Fibroblast of gingiva (primary cell): ENCODE measurements at regions not wholly inside any gene's neighbourhood (a gene's known extent, or its start where the extent isn't known, plus 50 kb on each side); places are given as distances from the start of the nearest gene placed in this dataset.
A peak's percentile ranks its signal among the peaks of the same experiment; 100 is the strongest.

Experiments used
- DNase-seq: peaks from one replicate; pipeline ENCODE4 v3.0.0-alpha.2; 2011; ENCODE audit warnings: low read depth

GRCh38 chr1:13968361-13968760 lies 268.4 kb downstream of the PRDM2 start:
- no peak for DNase-seq

- no peak for DNase-seq
Observed at GRCh38 chr1:13970631-13971247, 270.8 kb downstream of the PRDM2 start.

DNA sequence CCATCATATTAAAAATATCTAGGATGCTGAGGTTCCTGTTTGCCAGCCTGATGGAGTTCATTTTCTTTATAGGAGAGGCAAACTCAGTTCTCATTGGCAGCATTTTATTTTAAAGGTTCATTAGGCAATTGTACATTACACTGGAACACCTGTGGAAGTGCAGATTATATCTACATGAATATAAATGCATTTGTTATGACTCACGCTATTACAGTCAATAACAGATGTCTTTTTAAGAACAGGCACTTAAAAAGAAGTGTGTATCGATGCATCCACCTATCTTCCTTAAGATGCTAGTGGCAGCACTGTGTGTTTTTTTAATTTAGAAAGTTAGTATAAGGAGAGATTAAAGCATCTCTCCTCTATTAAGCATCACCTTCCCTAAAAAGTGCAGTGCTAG lies 276.5 kb downstream of the PRDM2 start:
- no peak for DNase-seq

GRCh38 chr1:13981142-13981541 lies 281.2 kb downstream of the PRDM2 start:
- DNase-seq: no peak

GRCh38 chr1:13983393-13983792 lies 283.4 kb downstream of the PRDM2 start:
- no peak for DNase-seq

GRCh38 chr1:13990939-13991338 lies 291.0 kb downstream of the PRDM2 start:
- DNase-seq: no peak

GRCh38 chr1:13992489-13993285 lies 292.7 kb downstream of the PRDM2 start:
- no peak for DNase-seq

- DNase-seq: no peak
Observed at GRCh38 chr1:13994386-13994785, 294.4 kb downstream of the PRDM2 start.

DNA sequence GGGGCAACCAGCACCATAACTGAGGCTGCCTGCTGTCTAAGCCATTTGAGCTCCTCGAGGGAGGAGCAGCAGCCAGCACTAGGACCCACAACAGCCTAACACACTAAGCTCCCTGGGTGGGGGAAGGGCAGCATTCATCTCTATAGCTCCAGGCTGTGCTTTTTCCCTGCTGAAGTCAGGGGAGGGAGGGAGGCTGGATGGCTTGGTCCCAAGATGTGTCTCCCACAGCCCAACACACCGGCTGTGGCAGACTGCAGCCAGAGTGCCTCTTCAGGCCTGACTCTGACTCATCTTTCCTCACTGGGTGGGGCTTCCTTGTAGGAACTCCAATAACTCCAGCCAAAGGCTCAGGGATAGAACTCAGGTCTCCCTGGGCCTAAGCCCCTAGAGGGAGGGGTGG lies 296.3 kb downstream of the PRDM2 start:
- no peak for DNase-seq

DNA sequence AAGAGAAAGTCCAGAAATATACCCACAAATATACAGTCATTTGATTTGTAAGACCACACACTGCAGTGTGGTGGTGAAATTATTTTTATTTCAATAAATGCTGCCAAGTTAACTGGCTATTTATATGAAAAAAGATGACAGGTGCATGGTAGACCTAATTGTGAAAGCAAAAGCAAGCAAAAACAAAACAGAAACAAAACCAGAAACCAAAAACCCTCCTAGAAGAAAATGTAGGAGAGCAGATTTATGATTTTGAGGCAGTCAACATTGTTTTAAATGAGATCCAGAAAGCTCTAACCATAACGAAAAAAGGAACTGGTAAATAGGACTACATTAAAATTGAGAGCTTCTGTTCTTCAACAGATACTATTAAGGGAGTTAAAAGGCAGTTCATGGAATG lies 303.6 kb downstream of the PRDM2 start:
- DNase-seq: no peak

DNA sequence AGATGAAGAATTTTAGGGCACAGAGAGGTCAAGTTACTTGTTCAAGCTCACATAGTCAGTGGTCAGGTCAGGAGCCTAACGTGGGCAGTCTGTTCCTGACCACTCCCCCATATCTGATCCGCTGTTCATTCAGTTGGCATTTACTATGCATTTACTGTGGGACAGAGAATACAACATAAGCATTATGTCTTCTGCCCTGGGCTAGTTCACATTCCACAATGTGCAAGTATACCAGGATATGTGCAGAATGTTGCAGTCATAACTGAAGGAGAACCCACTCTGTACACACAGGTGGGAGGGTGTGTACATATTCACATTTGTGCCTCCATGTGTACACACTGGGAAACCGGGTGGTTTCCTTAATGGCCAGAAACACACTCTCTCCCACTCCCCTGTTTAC lies 309.6 kb downstream of the PRDM2 start:
- DNase-seq: no peak

GRCh38 chr1:14010476-14010875 lies 310.5 kb downstream of the PRDM2 start:
- DNase-seq: peak; percentile 17

DNA sequence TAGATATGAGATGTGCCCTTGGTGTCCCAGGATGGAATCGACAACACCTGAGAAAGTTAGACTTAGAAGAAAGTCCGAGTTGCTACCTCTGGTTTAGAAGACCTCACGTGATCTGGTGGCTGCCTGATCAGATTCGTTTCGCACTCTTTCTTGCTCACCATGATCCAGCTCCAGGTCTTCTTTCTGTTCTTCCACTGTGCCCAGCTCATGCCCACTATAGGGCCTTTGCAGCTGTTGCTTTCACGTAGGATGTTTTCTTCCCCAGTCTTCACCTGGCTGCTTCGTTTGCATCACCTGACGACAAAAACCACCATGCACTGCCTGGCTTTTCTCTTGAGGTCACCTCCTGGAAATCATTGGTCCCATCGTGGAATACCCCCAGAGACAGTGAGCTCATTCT lies 311.1 kb downstream of the PRDM2 start:
- DNase-seq: no peak

DNA sequence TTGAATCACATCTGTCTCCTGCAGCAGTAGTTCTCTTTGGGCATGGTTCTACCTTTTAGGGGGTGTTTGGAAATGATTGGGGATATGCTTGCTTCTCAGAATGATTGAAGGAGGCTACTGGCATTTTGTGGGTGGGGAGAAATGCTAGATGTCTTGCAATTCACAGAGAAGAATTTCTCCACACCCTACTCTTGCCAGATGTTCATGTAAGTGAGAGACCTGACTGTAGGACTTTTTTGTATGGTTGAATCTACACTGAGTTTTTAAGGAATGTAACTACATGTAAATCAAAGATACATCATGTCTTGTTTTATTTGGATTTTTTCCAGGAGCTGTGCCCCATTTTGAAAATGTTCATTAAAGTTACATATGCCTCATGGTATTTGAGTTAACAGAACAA lies 311.9 kb downstream of the PRDM2 start:
- no peak for DNase-seq

DNA sequence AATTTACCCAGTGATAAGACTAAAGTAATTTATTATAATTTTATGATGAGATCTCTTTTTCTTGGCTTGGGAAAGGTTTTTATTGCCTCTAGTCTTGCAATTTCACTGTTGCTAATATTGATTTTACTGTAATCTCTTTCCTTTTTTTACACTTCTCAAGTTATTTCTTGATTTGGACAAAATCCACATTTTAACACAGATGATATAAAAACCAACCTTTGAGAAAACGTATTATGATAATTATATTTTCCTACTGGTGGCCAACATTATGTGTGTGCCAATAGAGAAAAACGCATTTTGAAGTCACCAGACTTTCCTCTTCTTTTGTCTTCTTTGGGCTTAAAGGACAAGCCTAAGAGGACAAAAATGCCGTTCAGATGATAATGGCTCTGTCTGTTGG lies 314.9 kb downstream of the PRDM2 start:
- DNase-seq: no peak

- no peak for DNase-seq
Observed at GRCh38 chr1:14015917-14016316, 315.9 kb downstream of the PRDM2 start.

- no peak for DNase-seq
Observed at GRCh38 chr1:14017531-14017961, 317.6 kb downstream of the PRDM2 start.

DNA sequence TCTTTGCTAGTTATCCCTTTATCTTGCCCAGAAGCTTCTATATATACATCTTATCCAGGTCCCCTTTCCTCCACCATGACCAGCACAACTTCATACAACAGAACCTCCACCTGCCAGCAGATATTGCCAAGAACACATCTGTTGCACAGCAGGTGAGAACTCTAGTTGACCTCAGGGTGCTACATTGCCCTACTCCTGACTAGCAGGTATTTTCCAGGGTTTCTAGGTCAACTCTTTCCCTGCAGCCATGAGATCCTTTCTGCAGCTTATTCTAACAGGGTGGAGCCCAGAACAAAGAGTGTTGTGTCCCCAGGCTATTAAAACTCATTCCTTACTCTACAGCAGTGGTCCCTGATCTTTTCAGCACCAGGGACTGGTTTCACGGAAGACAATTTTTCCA lies 319.5 kb downstream of the PRDM2 start:
- DNase-seq: no peak

GRCh38 chr1:14020006-14020405 lies 320.0 kb downstream of the PRDM2 start:
- no peak for DNase-seq

DNA sequence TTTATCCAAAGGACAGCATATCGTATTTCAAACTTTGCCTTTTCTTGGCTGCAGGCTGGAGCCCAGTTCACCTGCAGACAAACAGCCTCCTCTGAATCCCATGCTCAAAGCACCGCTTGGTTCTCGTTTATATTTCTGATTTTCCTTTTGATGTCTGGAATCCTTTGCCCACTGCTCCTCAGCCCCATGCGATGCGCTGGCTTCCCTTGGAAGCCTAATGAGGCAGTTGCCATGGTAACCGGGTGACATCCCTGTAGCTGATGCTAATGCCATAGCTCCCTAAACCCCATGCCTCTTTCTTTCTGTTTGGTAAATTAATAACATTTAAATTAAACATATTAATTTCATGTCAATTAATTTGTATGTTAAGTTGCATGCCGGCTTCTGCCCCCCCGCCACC lies 327.1 kb downstream of the PRDM2 start:
- DNase-seq: no peak

DNA sequence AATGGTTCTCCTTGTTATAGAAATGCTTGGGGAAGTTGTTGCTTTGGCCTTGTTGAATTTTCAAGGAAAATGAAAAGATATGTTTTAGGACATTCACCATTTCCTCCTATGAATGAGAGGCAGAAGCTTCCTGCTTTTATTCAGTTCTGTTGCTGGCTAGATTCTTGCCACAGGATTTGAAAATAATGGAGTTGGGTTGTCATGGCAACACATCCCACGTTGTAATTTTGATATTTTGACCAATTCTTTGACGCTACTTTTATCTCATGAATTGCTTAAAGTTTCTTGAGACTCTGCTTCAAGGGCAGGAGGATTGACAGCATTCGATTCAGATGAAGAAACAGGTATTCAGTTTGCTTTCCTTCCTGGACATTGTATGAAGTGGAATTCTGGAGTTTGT lies 331.5 kb downstream of the PRDM2 start:
- no peak for DNase-seq

GRCh38 chr1:14034506-14034905 lies 334.5 kb downstream of the PRDM2 start:
- no peak for DNase-seq

DNA sequence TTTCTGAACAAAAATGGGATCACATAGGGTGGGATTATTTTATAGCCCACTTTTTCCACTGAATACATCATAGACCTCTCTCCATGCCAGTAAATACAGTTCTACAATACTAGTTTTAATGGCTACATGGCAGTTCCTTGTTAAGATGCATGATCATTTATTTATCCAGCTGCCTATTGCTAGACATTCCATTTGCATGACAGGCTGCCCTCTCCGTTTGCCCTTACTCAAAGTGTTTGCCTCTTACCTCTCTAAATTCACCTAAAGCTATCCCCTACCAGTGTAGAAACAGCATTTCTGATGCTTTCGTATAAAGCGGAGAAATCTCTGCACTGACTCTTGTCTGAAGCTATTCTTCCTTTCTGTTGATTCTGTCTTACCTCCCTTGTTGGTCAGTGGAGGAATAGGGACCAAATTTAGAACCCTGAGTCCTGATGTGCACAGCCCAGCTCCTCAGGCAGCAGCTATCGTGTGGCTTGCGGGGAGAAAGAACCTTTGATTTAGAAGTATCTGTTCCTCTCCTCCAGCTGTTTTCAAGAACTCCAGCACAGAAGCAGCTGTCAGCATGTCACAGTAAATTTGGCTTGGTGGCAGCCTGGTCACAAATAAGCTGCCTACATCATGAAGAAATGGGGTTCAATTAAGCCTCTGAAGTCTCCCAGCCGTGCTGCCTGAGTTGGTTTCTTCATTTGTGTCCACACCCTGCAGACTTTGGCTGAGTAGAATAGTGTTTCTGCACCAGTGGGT lies 337.3 kb downstream of the PRDM2 start:
- DNase-seq: no peak
